Lower leg skin (tissue), 4 donors: ENCODE measurements at regions not wholly inside any gene's neighbourhood (a gene's known extent, or its start where the extent isn't known, plus 50 kb on each side); places are given as distances from the start of the nearest gene placed in this dataset.

Source experiments
- DNase-seq, 2 donors: peaks; one replicate each; pipeline ENCODE4 v3.0.0-alpha.2; 2019; ENCODE audit warnings: low spot score in 2 of 2
- H3K4me3 ChIP-seq: fragments of 200-600 bp; sonication (generic); 2 replicates; pipeline ENCODE4 v1.5.1; 2017; ENCODE audit warnings: mild to moderate bottlenecking, low read depth; ENCODE audit not compliant: poor library complexity, severe bottlenecking
- POLR2A ChIP-seq, 2 donors: fragments of 450-650 bp; IDR thresholded peaks; one replicate each; pipeline ENCODE4 v1.6.1; 2016 to 2017; ENCODE audit warnings: antibody characterized with exemption in 2 of 2, mild to moderate bottlenecking in 1 of 2, moderate library complexity in 1 of 2
- WGBS, 2 donors: methylation state at CpG; one replicate each; pipeline ENCODE4 v1.1.5; 2018; 5-methylcytosine and 5-hydroxymethylcytosine counted together
- intact Hi-C: fragments of 100-400 bp; cut with DNase I; formaldehyde crosslinking; loops from one replicate; pipeline ENCODE4 v1.15.0; 2023; ENCODE audit warnings: low total_unique reads
- TF ChIP-seq, protein P1 (sequence below), 3 donors: fragments of 450-650 bp; IDR thresholded peaks; one replicate each; pipeline ENCODE4 v1.5.1; 2016; ENCODE audit warnings: antibody characterized with exemption in 3 of 3, mild to moderate bottlenecking in 3 of 3, moderate library complexity in 2 of 3

DNA sequence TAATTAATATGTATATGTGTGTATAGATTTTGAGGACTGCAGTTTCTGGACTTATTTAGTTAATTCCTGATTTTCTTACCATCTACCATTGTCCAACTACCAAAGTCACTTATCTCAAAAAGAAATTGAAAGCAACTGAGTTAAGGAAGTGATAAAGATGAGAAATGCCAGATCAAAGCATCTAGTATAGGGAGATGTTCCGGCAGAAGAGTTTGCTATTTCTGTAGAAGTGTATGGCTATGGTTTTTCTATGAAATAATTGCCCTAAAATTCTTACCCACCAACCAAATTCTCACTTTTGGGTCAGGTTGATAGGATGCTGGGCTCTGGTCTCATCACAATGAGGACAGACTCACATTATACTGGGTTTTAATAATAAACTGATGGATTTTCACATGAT is 64.0 kb upstream of the RAB11FIP2 start:
- no peak for DNase-seq
- intact Hi-C loops, result no loop called here
- H3K4me3 ChIP-seq, result no peak overlapping the region
- TF ChIP-seq POLR2A (IDR thresholded peaks at IDR 0.05), result no peak
- TF ChIP-seq, protein P1, sequence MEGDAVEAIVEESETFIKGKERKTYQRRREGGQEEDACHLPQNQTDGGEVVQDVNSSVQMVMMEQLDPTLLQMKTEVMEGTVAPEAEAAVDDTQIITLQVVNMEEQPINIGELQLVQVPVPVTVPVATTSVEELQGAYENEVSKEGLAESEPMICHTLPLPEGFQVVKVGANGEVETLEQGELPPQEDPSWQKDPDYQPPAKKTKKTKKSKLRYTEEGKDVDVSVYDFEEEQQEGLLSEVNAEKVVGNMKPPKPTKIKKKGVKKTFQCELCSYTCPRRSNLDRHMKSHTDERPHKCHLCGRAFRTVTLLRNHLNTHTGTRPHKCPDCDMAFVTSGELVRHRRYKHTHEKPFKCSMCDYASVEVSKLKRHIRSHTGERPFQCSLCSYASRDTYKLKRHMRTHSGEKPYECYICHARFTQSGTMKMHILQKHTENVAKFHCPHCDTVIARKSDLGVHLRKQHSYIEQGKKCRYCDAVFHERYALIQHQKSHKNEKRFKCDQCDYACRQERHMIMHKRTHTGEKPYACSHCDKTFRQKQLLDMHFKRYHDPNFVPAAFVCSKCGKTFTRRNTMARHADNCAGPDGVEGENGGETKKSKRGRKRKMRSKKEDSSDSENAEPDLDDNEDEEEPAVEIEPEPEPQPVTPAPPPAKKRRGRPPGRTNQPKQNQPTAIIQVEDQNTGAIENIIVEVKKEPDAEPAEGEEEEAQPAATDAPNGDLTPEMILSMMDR (IDR thresholded peaks at IDR 0.05), result no peak
- WGBS, 2 donors, result 87 to 98% methylated on average over 1 of the region's 1 CpG

DNA sequence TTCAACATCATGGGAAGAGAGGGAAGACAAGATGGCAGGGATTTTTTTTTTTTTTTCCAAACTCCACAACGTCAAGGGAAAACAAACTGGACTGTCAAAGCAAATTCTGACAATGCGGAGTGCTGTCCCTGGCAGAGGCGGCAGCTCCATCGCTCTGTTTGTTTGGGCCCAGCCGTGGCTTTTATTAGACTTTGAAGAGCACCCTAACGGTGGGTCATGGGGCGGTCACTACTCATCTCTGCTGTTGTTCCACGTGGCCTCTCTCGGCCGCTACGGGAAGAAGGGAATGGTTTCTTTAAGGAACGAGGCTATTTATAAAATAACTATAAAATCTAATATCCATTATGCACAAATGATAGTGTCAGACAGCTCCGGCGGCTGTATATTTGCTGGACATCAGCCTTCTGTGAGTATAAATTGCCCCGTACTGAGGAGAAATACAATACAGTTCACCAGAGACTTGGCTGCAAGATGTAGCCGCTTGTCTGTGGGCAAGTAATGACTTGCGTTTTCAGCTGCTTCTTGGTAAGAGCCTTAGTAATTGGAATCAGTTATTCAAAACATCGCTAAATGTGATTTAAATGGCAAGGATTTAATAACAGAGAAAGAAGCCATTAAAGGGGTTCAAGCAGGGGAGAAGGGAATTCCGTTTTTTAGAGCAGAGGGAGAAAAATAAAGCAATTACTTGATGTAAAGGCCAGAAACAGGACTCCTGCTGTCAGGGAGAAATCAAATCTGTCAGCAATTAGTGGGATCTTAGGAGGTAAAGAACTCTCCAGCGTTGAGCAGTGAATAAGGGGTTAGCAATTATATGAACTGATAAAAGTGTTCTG is 61.7 kb upstream of the RAB11FIP2 start:
- H3K4me3 ChIP-seq, result no peak overlapping the region
- intact Hi-C loops, result no loop called here
- DNase-seq, result no peak
- WGBS, 2 donors, result 33 to 38% methylated on average over 20 of the region's 20 CpGs
- no peak for TF ChIP-seq POLR2A (IDR thresholded peaks at IDR 0.05)
- TF ChIP-seq, protein P1 (IDR thresholded peaks at IDR 0.05), result no peak

DNA sequence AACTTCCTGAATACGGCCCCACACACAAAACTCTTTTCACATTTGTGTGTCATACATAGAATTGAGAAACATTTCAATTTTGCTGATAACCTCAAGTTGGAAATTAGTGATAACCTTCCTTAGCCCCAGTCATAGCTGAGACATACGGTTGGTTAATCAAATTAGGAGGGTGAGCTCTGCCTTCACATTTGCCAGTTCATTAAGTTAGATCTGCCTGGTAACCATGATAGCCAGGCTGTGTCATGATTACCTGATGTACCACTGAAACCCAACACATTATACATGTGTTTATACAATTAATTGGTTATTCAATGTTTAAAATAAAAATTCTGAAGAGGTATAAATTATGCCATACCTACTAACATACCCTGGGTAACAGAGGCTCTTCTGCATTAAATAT is 60.8 kb upstream of the RAB11FIP2 start:
- intact Hi-C loops, result no loop called here

DNA sequence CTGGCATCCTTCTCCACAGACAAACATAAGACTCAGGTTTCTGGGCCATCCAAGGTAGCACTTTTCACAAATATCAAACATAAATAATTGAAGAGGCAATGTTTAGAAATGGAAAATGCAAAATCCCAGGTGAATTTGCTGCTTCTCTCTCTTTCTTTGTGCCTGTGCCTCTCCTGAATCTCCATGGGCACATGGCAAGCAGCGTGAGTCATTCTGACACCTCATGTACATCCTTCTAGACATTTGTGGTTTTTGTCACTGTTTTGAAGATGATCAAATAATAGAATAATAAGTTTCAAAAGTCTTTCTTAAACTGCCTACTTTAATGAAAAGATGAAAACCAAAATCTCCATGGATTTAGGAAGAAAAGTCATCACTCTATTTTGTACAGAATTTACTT is 60.3 kb upstream of the RAB11FIP2 start:
- DNase-seq, result no peak
- intact Hi-C loops, result no loop called here
- H3K4me3 ChIP-seq, result no peak overlapping the region
- TF ChIP-seq POLR2A (IDR thresholded peaks at IDR 0.05), result no peak
- TF ChIP-seq, protein P1 (IDR thresholded peaks at IDR 0.05), result no peak
- 80 to 88% methylated on average over 1 of the region's 1 CpG for WGBS, 2 donors

More for the DNA sequence above, 60.8 kb upstream of the RAB11FIP2 start:
- no peak for DNase-seq
- TF ChIP-seq, protein P1 (IDR thresholded peaks at IDR 0.05), result no peak
- TF ChIP-seq POLR2A (IDR thresholded peaks at IDR 0.05), result no peak
- no peak overlapping the region for H3K4me3 ChIP-seq
- WGBS, 2 donors, result 87% methylated on average over 2 of the region's 2 CpGs

DNA sequence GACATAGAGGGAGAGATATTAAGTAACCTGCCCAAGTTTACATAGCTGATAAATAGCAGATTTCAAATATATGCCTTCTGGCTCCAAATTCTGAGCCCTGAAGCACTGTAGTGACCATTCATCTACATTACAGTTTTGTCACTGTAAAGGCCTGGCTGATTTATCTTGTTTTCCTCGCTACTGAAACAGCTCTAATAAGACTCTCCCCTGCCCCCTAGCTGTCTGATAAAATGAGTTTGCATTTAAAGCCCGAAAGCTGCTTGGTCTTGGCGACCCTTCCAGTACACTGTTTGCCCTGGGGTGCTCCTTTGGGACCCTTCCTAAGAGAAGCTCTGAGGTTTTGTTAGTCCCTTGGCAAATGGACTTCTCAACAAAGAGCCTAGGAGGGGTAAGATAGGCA is 59.7 kb upstream of the RAB11FIP2 start:
- DNase-seq, result no peak

More for the DNA sequence above, 59.7 kb upstream of the RAB11FIP2 start:
- TF ChIP-seq, protein P1 (IDR thresholded peaks at IDR 0.05), result no peak
- no peak for TF ChIP-seq POLR2A (IDR thresholded peaks at IDR 0.05)
- no peak overlapping the region for H3K4me3 ChIP-seq
- WGBS, 2 donors, result 55 to 62% methylated on average over 3 of the region's 3 CpGs
- intact Hi-C loops, result no loop called here
